Psoas muscle (tissue), 7 donors: ENCODE measurements at regions not wholly inside any gene's neighbourhood (a gene's known extent, or its start where the extent isn't known, plus 50 kb on each side); places are given as distances from the start of the nearest gene placed in this dataset.
"Not testable (repeated sequence)": the region's sequence is repeated elsewhere in the genome, so short reads cannot be mapped to it uniquely, and the experiment has no call there.

Experiments
- ATAC-seq, 4 donors: fragments of 200-7000 bp; cut with Tn5 transposase; one replicate each; pipeline ENCODE4 v1.9.1; 2020; ENCODE audit warnings: moderate library complexity in 3 of 4, mild to moderate bottlenecking in 2 of 4
- DNase-seq, 2 donors: peaks; one replicate each; pipeline ENCODE4 v3.0.0-alpha.2; 2020
- H3K27ac ChIP-seq: fragments of 200-600 bp; one replicate; pipeline ENCODE4 v1.8.0; 2022
- H3K27me3 ChIP-seq, 3 donors: fragments of 200-600 bp in 1 of 3; one replicate each; pipeline versions ENCODE4 v1.6.1 to v1.8.0; 2013 to 2022; ENCODE audit warnings: low read length in 2 of 3, mild to moderate bottlenecking in 2 of 3, moderate library complexity in 1 of 3; ENCODE audit not compliant: insufficient read depth in 3 of 3
- H3K36me3 ChIP-seq, 2 donors: fragments of 200-600 bp in 1 of 2; one replicate each; pipeline versions ENCODE4 v1.6.1 to v1.8.0; 2013 to 2022; ENCODE audit warnings: low read depth in 1 of 2, mild to moderate bottlenecking in 1 of 2, moderate library complexity in 1 of 2; ENCODE audit not compliant: insufficient read depth in 1 of 2
- H3K4me1 ChIP-seq: fragments of 200-600 bp; one replicate; pipeline ENCODE4 v1.8.0; 2022
- H3K4me3 ChIP-seq: fragments of 200-600 bp; one replicate; pipeline ENCODE4 v1.8.0; 2022; ENCODE audit warnings: mild to moderate bottlenecking
- H3K9me3 ChIP-seq: fragments of 200-600 bp; one replicate; pipeline ENCODE4 v1.8.0; 2022
- CTCF ChIP-seq: fragments of 200-600 bp; IDR thresholded peaks from one replicate; pipeline ENCODE4 v1.8.0; 2022; ENCODE audit warnings: antibody characterized with exemption
- WGBS, 3 donors: extraction: QIAGEN DNeasy Blood & Tissue Kit; methylation state at CpG; one replicate each; pipeline versions ENCODE4 v1.1.6 to v1.1.7; 2013; 5-methylcytosine and 5-hydroxymethylcytosine counted together
- intact Hi-C, 2 donors: fragments of 100-400 bp; cut with DNase I; formaldehyde crosslinking; loops; one replicate each; pipeline versions ENCODE4 v1.11.0 to v1.14.2; 2022
- donor health status: healthy with polysubstance abuse.
- donor health status: DM: no; HTN: no; CAD: no; lungs with moderate emphysema.
- donor health status: Bipolar disorder and iron deficiency.
- donor health status: healthy.
- donor health status: DM: yes; HTN: yes; CAD: no.
- donor health status: DM: no; HTN: no; CAD: no.
- donor health status: DM: yes; HTN: yes; CAD: no.

DNA sequence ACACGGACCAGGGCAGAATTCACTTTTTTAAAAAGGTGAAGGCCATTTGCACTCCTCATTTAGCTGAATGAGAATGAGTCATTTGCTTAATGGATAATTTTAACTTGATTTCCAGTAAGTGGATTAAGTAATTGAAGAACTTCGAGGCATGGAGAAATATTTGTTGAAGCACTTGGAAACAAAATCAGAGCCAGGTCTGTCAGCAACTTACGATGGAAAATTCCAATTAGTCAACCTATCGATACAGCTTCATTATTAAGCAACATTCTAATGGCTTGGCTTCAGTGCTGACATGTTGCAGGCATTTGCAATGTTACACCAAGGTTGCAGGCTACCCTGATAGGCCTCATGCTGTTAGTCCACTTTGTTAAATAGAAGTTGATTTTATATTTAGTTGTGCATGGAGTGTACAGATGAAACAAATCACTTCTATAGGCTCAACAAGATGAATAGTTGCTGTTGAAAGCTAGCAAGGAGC is 423.5 kb upstream of the SLC35B3 start:
- intact Hi-C loops = no loop called here
- no peaks in the 10 kb centered on the region for H3K36me3 ChIP-seq
- no peak for ATAC-seq

DNA sequence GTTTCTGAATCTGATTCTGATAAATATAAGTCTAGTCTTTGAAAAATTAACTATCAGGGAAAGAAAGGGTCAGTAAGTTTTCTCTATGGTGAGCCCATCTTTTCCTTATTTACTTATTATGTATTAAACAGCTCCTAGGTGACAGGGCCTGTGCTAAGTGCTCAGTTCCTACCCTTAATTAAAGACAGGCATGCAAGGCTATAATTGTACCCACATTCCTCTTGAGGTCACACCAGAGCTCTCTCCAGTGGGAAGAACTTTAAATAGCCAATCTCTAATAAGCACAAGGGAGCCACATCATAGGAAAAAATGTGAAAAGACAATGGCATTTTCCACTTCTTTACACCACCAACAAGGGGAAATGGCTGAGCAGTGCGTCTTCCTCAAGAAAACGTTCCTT is 421.8 kb upstream of the SLC35B3 start:
- ATAC-seq (no peak), DNase-seq (no peak)
- Histone ChIP-seq H3K4me3 (no peak overlapping the region), H3K9me3 (no peaks in the 10 kb centered on the region), H3K27ac (no peak overlapping the region), H3K36me3 (no peaks in the 10 kb centered on the region), H3K4me1 (no peaks in the 10 kb centered on the region), H3K27me3 (no peaks in the 10 kb centered on the region)
- intact Hi-C loops = no loop called here
- TF ChIP-seq CTCF = no peak
- WGBS, 3 donors = 68 to 78% (median 73%) methylated on average over 2 of the region's 2 CpGs

More for the DNA sequence above, 423.5 kb upstream of the SLC35B3 start:
- Histone ChIP-seq H3K9me3 (no peaks in the 10 kb centered on the region), H3K27ac (no peak overlapping the region), H3K4me1 (no peaks in the 10 kb centered on the region), H3K4me3 (no peak overlapping the region), H3K27me3 (no peaks in the 10 kb centered on the region)
- WGBS, 3 donors = 36 to 44% (median 36%) methylated on average over 4 of the region's 4 CpGs
- no peak for DNase-seq
- no peak for TF ChIP-seq CTCF

GRCh38 chr6:8855411-8855810 is 420.1 kb upstream of the SLC35B3 start:
- no peak overlapping the region for H3K27ac ChIP-seq
- TF ChIP-seq CTCF = no peak
- no peak for ATAC-seq
- no peaks in the 10 kb centered on the region for H3K36me3 ChIP-seq
- intact Hi-C loops = no loop called here
- H3K27me3 ChIP-seq = no peaks in the 10 kb centered on the region
- DNase-seq = no peak
- H3K4me3 ChIP-seq = no peak overlapping the region
- H3K4me1 ChIP-seq = no peaks in the 10 kb centered on the region
- 67 to 73% (median 73%) methylated on average over 4 of the region's 4 CpGs for WGBS, 3 donors
- no peaks in the 10 kb centered on the region for H3K9me3 ChIP-seq

- H3K27me3 ChIP-seq = no peaks in the 10 kb centered on the region
- WGBS, 3 donors = 55 to 65% (median 62%) methylated on average over 3 of the region's 3 CpGs
- ATAC-seq = no peak
- DNase-seq = no peak
- no peak for TF ChIP-seq CTCF
- no peaks in the 10 kb centered on the region for H3K4me1 ChIP-seq
- H3K9me3 ChIP-seq = no peaks in the 10 kb centered on the region
- H3K27ac ChIP-seq = no peak overlapping the region
- H3K36me3 ChIP-seq = no peaks in the 10 kb centered on the region
- no peak overlapping the region for H3K4me3 ChIP-seq
- intact Hi-C loops = no loop called here
Observed at GRCh38 chr6:8852332-8852731, 417.0 kb upstream of the SLC35B3 start.

GRCh38 chr6:8846680-8847079 is 411.3 kb upstream of the SLC35B3 start:
- H3K27ac ChIP-seq, H3K4me3 ChIP-seq, DNase-seq, H3K4me1 ChIP-seq, H3K36me3 ChIP-seq, H3K9me3 ChIP-seq, intact Hi-C loops, H3K27me3 ChIP-seq, ATAC-seq: not testable (repeated sequence)
- WGBS, 3 donors = 72 to 84% (median 76%) methylated on average over 6 of the region's 6 CpGs
